Upper lobe of right lung (tissue), 1 donor: ENCODE measurements at regions not wholly inside any gene's neighbourhood (a gene's known extent, or its start where the extent isn't known, plus 50 kb on each side); places are given as distances from the start of the nearest gene placed in this dataset.

Source experiments
- ATAC-seq: fragments of 200-7000 bp; cut with Tn5 transposase; one replicate; pipeline ENCODE4 v1.9.1; 2020; ENCODE audit warnings: mild to moderate bottlenecking, moderate library complexity
- DNase-seq: peaks from one replicate; pipeline ENCODE4 v3.0.0-alpha.2; 2020
- H3K27ac ChIP-seq: fragments of 200-600 bp; one replicate; pipeline ENCODE4 v1.8.0; 2022
- H3K27me3 ChIP-seq: fragments of 200-600 bp; one replicate; pipeline ENCODE4 v1.8.0; 2022; ENCODE audit warnings: mild to moderate bottlenecking
- H3K36me3 ChIP-seq: fragments of 200-600 bp; one replicate; pipeline ENCODE4 v1.8.0; 2022
- H3K4me1 ChIP-seq: fragments of 200-600 bp; one replicate; pipeline ENCODE4 v1.8.0; 2022
- H3K4me3 ChIP-seq: fragments of 200-600 bp; one replicate; pipeline ENCODE4 v1.8.0; 2022; ENCODE audit warnings: mild to moderate bottlenecking
- H3K9me3 ChIP-seq: fragments of 200-600 bp; one replicate; pipeline ENCODE4 v1.8.0; 2022
- intact Hi-C: fragments of 100-400 bp; cut with DNase I; formaldehyde crosslinking; loops from one replicate; pipeline ENCODE4 v1.11.0; 2022
- TF ChIP-seq, protein P1 (sequence below): fragments of 200-600 bp; IDR thresholded peaks from one replicate; pipeline ENCODE4 v1.8.0; 2022; ENCODE audit warnings: antibody characterized with exemption
- donor health status: DM: no; HTN: yes; CAD: no; lungs with severe emphysema.

DNA sequence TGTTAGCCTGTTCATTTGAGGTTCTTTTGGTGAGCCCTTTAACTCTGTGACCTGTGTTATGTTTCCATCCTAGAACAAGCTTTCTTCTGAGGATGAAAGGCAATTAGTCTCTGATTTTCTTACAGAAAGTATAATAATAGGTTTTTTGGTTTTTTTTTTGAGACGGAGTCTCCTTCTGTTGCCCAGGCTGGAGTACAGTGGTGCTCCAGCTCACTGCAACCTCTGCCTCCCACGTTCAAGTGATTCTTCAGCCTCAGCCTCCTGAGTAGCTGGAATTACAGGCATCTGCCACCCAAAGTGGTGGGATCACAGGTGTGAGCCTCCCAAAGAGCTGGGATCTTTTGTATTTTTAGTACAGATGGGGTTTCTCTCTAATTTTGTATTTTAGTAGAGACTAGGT lies 52.7 kb upstream of the SYNE2 start:
- Histone ChIP-seq H3K27me3 (no peaks in the 10 kb centered on the region), H3K27ac (no peak overlapping the region), H3K36me3 (no peaks in the 10 kb centered on the region), H3K4me3 (no peak overlapping the region), H3K4me1 (no peaks in the 10 kb centered on the region), H3K9me3 (no peaks in the 10 kb centered on the region)
- TF ChIP-seq, protein P1, sequence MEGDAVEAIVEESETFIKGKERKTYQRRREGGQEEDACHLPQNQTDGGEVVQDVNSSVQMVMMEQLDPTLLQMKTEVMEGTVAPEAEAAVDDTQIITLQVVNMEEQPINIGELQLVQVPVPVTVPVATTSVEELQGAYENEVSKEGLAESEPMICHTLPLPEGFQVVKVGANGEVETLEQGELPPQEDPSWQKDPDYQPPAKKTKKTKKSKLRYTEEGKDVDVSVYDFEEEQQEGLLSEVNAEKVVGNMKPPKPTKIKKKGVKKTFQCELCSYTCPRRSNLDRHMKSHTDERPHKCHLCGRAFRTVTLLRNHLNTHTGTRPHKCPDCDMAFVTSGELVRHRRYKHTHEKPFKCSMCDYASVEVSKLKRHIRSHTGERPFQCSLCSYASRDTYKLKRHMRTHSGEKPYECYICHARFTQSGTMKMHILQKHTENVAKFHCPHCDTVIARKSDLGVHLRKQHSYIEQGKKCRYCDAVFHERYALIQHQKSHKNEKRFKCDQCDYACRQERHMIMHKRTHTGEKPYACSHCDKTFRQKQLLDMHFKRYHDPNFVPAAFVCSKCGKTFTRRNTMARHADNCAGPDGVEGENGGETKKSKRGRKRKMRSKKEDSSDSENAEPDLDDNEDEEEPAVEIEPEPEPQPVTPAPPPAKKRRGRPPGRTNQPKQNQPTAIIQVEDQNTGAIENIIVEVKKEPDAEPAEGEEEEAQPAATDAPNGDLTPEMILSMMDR = no peak
- ATAC-seq (no peak), DNase-seq (no peak)
- intact Hi-C loops = no loop called here

DNA sequence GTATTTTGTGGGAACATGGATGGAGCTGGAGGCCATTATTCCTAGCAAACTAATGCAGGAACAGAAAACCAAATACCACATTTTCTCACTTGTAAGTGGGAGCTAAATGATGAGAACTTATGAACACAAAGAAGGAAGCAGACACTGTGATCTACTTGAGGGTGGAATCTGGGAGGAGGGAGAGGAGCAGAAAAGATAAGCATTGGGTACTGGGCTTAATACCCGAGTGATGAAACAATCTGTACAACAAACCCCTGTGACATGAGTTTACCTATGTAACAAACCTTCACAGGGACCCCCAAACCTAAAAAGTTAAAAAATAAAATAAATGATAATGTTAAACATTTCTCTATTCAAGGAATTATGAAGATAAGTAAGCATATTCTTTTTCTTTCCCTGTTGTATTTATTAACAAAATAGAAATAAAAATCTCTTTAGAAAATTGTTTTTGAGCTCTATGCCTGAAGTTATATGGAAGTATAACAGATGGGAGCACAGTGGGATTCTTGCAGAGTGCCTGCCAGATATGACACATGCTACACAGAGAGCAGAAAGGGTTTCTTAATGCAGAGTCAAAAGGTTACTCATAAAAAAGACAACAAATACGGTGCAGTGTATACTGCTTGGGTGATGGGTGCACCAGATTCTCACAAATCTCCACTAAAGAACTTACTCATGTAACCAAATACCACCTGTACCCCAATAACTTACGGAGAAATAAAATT lies 52.0 kb upstream of the SYNE2 start:
- TF ChIP-seq, protein P1 = no peak
- Histone ChIP-seq H3K36me3 (no peaks in the 10 kb centered on the region), H3K27me3 (no peaks in the 10 kb centered on the region), H3K4me1 (no peaks in the 10 kb centered on the region), H3K4me3 (no peak overlapping the region), H3K27ac (no peak overlapping the region), H3K9me3 (no peaks in the 10 kb centered on the region)
- ATAC-seq = no peak
- intact Hi-C loops = no loop called here
- no peak for DNase-seq
